ENCODE measurements at regions not wholly inside any gene's neighbourhood (a gene's known extent, or its start where the extent isn't known, plus 50 kb on each side); places are given as distances from the start of the nearest gene placed in this dataset.

- Mint-ChIP-seq H3K27me3 (ENCODE audit: unreplicated experiment) (peaks cover 1% of the 10 kb centered on the region), H3K36me3 (ENCODE audit: low read depth, unreplicated experiment) (no peaks in the 10 kb centered on the region), H3K4me1 (ENCODE audit: unreplicated experiment) (no peaks in the 10 kb centered on the region), H3K9me3 (ENCODE audit: unreplicated experiment) (no peaks in the 10 kb centered on the region), H3K27ac (ENCODE audit: unreplicated experiment) (no peak overlapping the region), H3K4me3 (ENCODE audit: unreplicated experiment) (no peak overlapping the region)
- DNase-seq (ENCODE audit: low spot score) = no peak
- no peak for TF ChIP-seq CTCF (IDR thresholded peaks at IDR 0.05; ENCODE audit: unreplicated experiment)
These were observed 142.6 kb upstream of the BLID start for GRCh38 chr11:122258446-122259194.

- Mint-ChIP-seq H3K4me3 (ENCODE audit: unreplicated experiment) (no peak overlapping the region), H3K36me3 (ENCODE audit: low read depth, unreplicated experiment) (no peaks in the 10 kb centered on the region), H3K4me1 (ENCODE audit: unreplicated experiment) (no peaks in the 10 kb centered on the region), H3K27ac (ENCODE audit: unreplicated experiment) (no peak overlapping the region), H3K9me3 (ENCODE audit: unreplicated experiment) (no peaks in the 10 kb centered on the region), H3K27me3 (ENCODE audit: unreplicated experiment) (peaks cover 1% of the 10 kb centered on the region)
- no peak for DNase-seq (ENCODE audit: low spot score)
- TF ChIP-seq CTCF (IDR thresholded peaks at IDR 0.05; ENCODE audit: unreplicated experiment) = no peak
These were observed 137.7 kb upstream of the BLID start for GRCh38 chr11:122253589-122254231.

- no peaks in the 10 kb centered on the region for H3K4me1 Mint-ChIP-seq (ENCODE audit: unreplicated experiment)
- no peaks in the 10 kb centered on the region for H3K9me3 Mint-ChIP-seq (ENCODE audit: unreplicated experiment)
- no peak overlapping the region for H3K27ac Mint-ChIP-seq (ENCODE audit: unreplicated experiment)
- H3K4me3 Mint-ChIP-seq (ENCODE audit: unreplicated experiment) = no peak overlapping the region
- TF ChIP-seq CTCF (IDR thresholded peaks at IDR 0.05; ENCODE audit: unreplicated experiment) = no peak
- H3K36me3 Mint-ChIP-seq (ENCODE audit: low read depth, unreplicated experiment) = no peaks in the 10 kb centered on the region
- peaks cover 1% of the 10 kb centered on the region for H3K27me3 Mint-ChIP-seq (ENCODE audit: unreplicated experiment)
- no peak for DNase-seq (ENCODE audit: low spot score)
These were observed 132.9 kb upstream of the BLID start for GRCh38 chr11:122248939-122249338.

GRCh38 chr11:122248131-122248530, 132.1 kb upstream of the BLID start:
- no peak overlapping the region for H3K27ac Mint-ChIP-seq (ENCODE audit: unreplicated experiment)
- TF ChIP-seq CTCF (IDR thresholded peaks at IDR 0.05; ENCODE audit: unreplicated experiment) = no peak
- H3K27me3 Mint-ChIP-seq (ENCODE audit: unreplicated experiment) = no peaks in the 10 kb centered on the region
- no peaks in the 10 kb centered on the region for H3K9me3 Mint-ChIP-seq (ENCODE audit: unreplicated experiment)
- H3K36me3 Mint-ChIP-seq (ENCODE audit: low read depth, unreplicated experiment) = no peaks in the 10 kb centered on the region
- no peak for DNase-seq (ENCODE audit: low spot score)
- H3K4me1 Mint-ChIP-seq (ENCODE audit: unreplicated experiment) = no peaks in the 10 kb centered on the region
- no peak overlapping the region for H3K4me3 Mint-ChIP-seq (ENCODE audit: unreplicated experiment)

- Mint-ChIP-seq H3K9me3 (ENCODE audit: unreplicated experiment) (no peaks in the 10 kb centered on the region), H3K36me3 (ENCODE audit: low read depth, unreplicated experiment) (no peaks in the 10 kb centered on the region), H3K27me3 (ENCODE audit: unreplicated experiment) (no peaks in the 10 kb centered on the region), H3K4me3 (ENCODE audit: unreplicated experiment) (no peak overlapping the region), H3K4me1 (ENCODE audit: unreplicated experiment) (no peaks in the 10 kb centered on the region), H3K27ac (ENCODE audit: unreplicated experiment) (no peak overlapping the region)
- no peak for DNase-seq (ENCODE audit: low spot score)
- TF ChIP-seq CTCF (IDR thresholded peaks at IDR 0.05; ENCODE audit: unreplicated experiment) = no peak
These were observed 130.9 kb upstream of the BLID start for GRCh38 chr11:122246874-122247273.
